ENCODE measurements at regions not wholly inside any gene's neighbourhood (a gene's known extent, or its start where the extent isn't known, plus 50 kb on each side); places are given as distances from the start of the nearest gene placed in this dataset.

DNA sequence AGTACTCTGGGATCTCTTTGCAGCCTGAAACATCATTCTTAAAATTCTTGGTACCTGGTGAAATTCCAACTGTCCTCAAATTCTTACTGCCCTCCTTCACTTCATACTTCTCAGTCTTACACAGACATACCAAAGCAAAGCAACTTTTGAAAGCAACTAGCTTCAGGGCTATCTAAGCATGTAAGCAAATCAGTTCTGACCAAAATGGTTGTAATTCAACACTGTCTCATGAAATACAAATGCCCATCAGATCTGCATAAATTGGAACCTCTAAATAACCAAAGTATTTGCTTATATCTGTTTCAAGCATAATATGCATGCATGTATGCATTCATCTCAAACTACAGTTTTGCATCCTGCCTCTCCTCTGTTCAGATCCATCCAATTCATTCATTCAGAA is 308.1 kb upstream of the PPARGC1A start:
- TF ChIP-seq, protein P1, sequence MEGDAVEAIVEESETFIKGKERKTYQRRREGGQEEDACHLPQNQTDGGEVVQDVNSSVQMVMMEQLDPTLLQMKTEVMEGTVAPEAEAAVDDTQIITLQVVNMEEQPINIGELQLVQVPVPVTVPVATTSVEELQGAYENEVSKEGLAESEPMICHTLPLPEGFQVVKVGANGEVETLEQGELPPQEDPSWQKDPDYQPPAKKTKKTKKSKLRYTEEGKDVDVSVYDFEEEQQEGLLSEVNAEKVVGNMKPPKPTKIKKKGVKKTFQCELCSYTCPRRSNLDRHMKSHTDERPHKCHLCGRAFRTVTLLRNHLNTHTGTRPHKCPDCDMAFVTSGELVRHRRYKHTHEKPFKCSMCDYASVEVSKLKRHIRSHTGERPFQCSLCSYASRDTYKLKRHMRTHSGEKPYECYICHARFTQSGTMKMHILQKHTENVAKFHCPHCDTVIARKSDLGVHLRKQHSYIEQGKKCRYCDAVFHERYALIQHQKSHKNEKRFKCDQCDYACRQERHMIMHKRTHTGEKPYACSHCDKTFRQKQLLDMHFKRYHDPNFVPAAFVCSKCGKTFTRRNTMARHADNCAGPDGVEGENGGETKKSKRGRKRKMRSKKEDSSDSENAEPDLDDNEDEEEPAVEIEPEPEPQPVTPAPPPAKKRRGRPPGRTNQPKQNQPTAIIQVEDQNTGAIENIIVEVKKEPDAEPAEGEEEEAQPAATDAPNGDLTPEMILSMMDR (IDR thresholded peaks at IDR 0.05; ENCODE audit: insufficient read depth, low read length), result no peak
- TF ChIP-seq POLR2AphosphoS5 (IDR thresholded peaks at IDR 0.05; ENCODE audit: low read depth) (no peak), GABPA (IDR thresholded peaks at IDR 0.05; ENCODE audit: low read depth) (no peak)
- TF ChIP-seq, protein P2, sequence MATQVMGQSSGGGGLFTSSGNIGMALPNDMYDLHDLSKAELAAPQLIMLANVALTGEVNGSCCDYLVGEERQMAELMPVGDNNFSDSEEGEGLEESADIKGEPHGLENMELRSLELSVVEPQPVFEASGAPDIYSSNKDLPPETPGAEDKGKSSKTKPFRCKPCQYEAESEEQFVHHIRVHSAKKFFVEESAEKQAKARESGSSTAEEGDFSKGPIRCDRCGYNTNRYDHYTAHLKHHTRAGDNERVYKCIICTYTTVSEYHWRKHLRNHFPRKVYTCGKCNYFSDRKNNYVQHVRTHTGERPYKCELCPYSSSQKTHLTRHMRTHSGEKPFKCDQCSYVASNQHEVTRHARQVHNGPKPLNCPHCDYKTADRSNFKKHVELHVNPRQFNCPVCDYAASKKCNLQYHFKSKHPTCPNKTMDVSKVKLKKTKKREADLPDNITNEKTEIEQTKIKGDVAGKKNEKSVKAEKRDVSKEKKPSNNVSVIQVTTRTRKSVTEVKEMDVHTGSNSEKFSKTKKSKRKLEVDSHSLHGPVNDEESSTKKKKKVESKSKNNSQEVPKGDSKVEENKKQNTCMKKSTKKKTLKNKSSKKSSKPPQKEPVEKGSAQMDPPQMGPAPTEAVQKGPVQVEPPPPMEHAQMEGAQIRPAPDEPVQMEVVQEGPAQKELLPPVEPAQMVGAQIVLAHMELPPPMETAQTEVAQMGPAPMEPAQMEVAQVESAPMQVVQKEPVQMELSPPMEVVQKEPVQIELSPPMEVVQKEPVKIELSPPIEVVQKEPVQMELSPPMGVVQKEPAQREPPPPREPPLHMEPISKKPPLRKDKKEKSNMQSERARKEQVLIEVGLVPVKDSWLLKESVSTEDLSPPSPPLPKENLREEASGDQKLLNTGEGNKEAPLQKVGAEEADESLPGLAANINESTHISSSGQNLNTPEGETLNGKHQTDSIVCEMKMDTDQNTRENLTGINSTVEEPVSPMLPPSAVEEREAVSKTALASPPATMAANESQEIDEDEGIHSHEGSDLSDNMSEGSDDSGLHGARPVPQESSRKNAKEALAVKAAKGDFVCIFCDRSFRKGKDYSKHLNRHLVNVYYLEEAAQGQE (IDR thresholded peaks at IDR 0.05; ENCODE audit: insufficient replicate concordance, low read depth), result no peak

Measured in HL-60 (cell line).